GM10248 (cell line): ENCODE measurements at regions not wholly inside any gene's neighbourhood (a gene's known extent, or its start where the extent isn't known, plus 50 kb on each side); places are given as distances from the start of the nearest gene placed in this dataset.

Experiments used
- CTCF ChIA-PET: fragments of 300-600 bp; sonication (Branson Sonifier 250); formaldehyde crosslinking; extraction: SDS; loops from one replicate; lab custom pipeline; 2021; ENCODE audit warnings: antibody characterized with exemption; lab: Yijun Ruan, JAX
- POLR2A ChIA-PET: fragments of 350-650 bp; sonication (Branson Sonifier 250); formaldehyde crosslinking; extraction: SDS; loops from one replicate; lab custom pipeline; 2020; ENCODE audit warnings: antibody characterized with exemption; lab: Yijun Ruan, JAX
- DNase-seq: peaks from one replicate; pipeline ENCODE4 v3.0.0; 2012; ENCODE audit errors: extremely low spot score
- CTCF ChIP-seq: IDR thresholded peaks from 2 replicates; pipeline ENCODE4 v1.5.1; 2012; ENCODE audit warnings: mild to moderate bottlenecking, low read depth; ENCODE audit errors: extremely low read depth, missing control alignments, control extremely low read depth

- CTCF ChIA-PET: no interaction called here
- POLR2A ChIA-PET: no interaction called here
- TF ChIP-seq CTCF: no peak
- DNase-seq: no peak
These were observed 273.3 kb upstream of the JARID2 start for GRCh38 chr6:14972379-14973067.

- DNase-seq: no peak
- CTCF ChIA-PET: interaction anchor here (1.9 kb wide), 1 partner anchor 13 kb away, joined by 4 read pairs; no protein-coding TSS in a partner anchor
- TF ChIP-seq CTCF: no peak
- POLR2A ChIA-PET: no interaction called here
These were observed 271.5 kb upstream of the JARID2 start for GRCh38 chr6:14974372-14974771.

GRCh38 chr6:14974792-14975470 is 270.9 kb upstream of the JARID2 start:
- no peak for TF ChIP-seq CTCF
- ChIA-PET CTCF (interaction anchor here (1.9 kb wide), 1 partner anchor 13 kb away, joined by 4 read pairs; no protein-coding TSS in a partner anchor), POLR2A (no interaction called here)
- no peak for DNase-seq

- no peak for DNase-seq
- ChIA-PET POLR2A (no interaction called here), CTCF (interaction anchor here (1.9 kb wide), 1 partner anchor 14 kb away, joined by 4 read pairs; no protein-coding TSS in a partner anchor)
- TF ChIP-seq CTCF: no peak
These were observed 270.4 kb upstream of the JARID2 start for GRCh38 chr6:14975471-14975817.

- ChIA-PET POLR2A (no interaction called here), CTCF (interaction anchor here (2.3 kb wide), 1 partner anchor 8 kb away, joined by 7 read pairs; no protein-coding TSS in a partner anchor)
- TF ChIP-seq CTCF: no peak
- no peak for DNase-seq
These were observed 268.0 kb upstream of the JARID2 start for GRCh38 chr6:14977747-14978382.

GRCh38 chr6:14981960-14982359 is 263.9 kb upstream of the JARID2 start:
- DNase-seq: no peak
- no peak for TF ChIP-seq CTCF
- CTCF ChIA-PET: no interaction called here
- POLR2A ChIA-PET: no interaction called here
